Stimulated activated naive CD4-positive, alpha-beta T cell treated with Interleukin-2 at 50 U/mL for 16 hours (primary cell): ENCODE measurements at regions not wholly inside any gene's neighbourhood (a gene's known extent, or its start where the extent isn't known, plus 50 kb on each side); places are given as distances from the start of the nearest gene placed in this dataset.

ENCODE experiments used
- DNase-seq: peaks from one replicate; lab custom pipeline; 2025; lab: John Stamatoyannopoulos, UW

GRCh38 chr18:38010971-38011857, 445.6 kb upstream of the CELF4 start:
- no peak for DNase-seq

- DNase-seq: no peak
Observed at GRCh38 chr18:38010037-38010436, 444.4 kb upstream of the CELF4 start.

- no peak for DNase-seq
Observed at GRCh38 chr18:38009320-38009719, 443.7 kb upstream of the CELF4 start.

GRCh38 chr18:38007676-38008330, 442.2 kb upstream of the CELF4 start:
- no peak for DNase-seq

- DNase-seq: no peak
Observed at GRCh38 chr18:38007026-38007425, 441.4 kb upstream of the CELF4 start.

- DNase-seq: no peak
Observed at GRCh38 chr18:38006541-38006940, 440.9 kb upstream of the CELF4 start.

GRCh38 chr18:37997695-37998094, 432.1 kb upstream of the CELF4 start:
- no peak for DNase-seq

GRCh38 chr18:37987901-37988300, 422.3 kb upstream of the CELF4 start:
- no peak for DNase-seq

GRCh38 chr18:37986665-37987064, 421.1 kb upstream of the CELF4 start:
- DNase-seq: no peak

GRCh38 chr18:37985126-37985525, 419.5 kb upstream of the CELF4 start:
- no peak for DNase-seq

- no peak for DNase-seq
Observed at GRCh38 chr18:37980556-37980955, 415.0 kb upstream of the CELF4 start.

- no peak for DNase-seq
Observed at GRCh38 chr18:37975446-37975845, 409.8 kb upstream of the CELF4 start.

- DNase-seq: no peak
Observed at GRCh38 chr18:37967261-37967660, 401.7 kb upstream of the CELF4 start.

GRCh38 chr18:37965572-37965970, 400.0 kb upstream of the CELF4 start:
- DNase-seq: no peak

- no peak for DNase-seq
Observed at GRCh38 chr18:37964885-37965571, 399.4 kb upstream of the CELF4 start.

GRCh38 chr18:37963837-37964236, 398.2 kb upstream of the CELF4 start:
- no peak for DNase-seq

- no peak for DNase-seq
Observed at GRCh38 chr18:37962316-37962966, 396.8 kb upstream of the CELF4 start.

- DNase-seq: no peak
Observed at GRCh38 chr18:37958499-37958898, 392.9 kb upstream of the CELF4 start.

- no peak for DNase-seq
Observed at GRCh38 chr18:37956902-37957301, 391.3 kb upstream of the CELF4 start.

- no peak for DNase-seq
Observed at GRCh38 chr18:37956020-37956419, 390.4 kb upstream of the CELF4 start.

GRCh38 chr18:37955201-37955600, 389.6 kb upstream of the CELF4 start:
- DNase-seq: no peak

- DNase-seq: no peak
Observed at GRCh38 chr18:37953876-37954275, 388.3 kb upstream of the CELF4 start.
